Epithelial cell of proximal tubule (primary cell): ENCODE measurements at regions not wholly inside any gene's neighbourhood (a gene's known extent, or its start where the extent isn't known, plus 50 kb on each side); places are given as distances from the start of the nearest gene placed in this dataset.

ENCODE experiments used
- DNase-seq: peaks from one replicate; pipeline ENCODE4 v3.0.0-alpha.2; 2011; ENCODE audit warnings: low read depth
- H3K4me3 ChIP-seq: 2 replicates; pipeline ENCODE4 v1.5.1; 2011; ENCODE audit warnings: low read depth, mild to moderate bottlenecking, low read length
- TF ChIP-seq, protein P1 (sequence below): conservative IDR thresholded peaks from 2 replicates; pipeline ENCODE4 v1.5.1; 2012; ENCODE audit warnings: low read depth, mild to moderate bottlenecking, low read length

DNA sequence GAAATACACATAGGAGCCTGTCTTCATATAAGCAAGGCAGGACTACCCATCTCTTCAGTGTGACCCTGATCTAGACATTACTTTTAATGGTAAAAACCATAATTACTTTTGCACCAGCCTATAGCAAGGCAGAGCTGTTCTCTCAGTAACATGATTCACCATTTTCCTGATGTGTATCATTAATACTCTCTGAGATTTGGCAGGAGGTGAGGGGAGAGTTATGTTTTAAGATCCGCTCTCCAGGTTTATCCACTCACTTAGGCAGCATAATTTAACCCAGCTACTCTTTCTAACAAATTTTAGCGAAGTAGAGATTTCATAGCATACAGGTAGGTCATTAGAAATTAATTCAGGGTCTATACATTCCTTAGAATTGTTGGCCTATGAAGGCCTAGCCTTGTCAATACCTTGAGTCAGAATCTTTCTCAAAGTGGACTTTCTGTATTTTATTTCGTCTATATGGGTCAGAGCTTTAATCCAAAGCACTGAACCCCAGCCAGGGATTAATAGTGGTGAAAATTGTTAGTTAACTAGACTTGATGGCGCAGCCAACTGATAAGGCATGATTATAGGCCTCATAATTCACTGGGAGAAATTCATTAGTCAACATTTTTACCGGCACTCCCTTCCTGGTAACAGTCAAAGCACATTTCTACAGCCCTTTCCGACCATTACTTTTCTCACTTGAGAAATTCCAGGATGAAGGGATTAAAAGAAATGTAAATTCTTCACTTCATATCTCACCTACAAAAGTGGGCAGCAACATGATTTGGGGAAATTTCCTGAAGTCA is 955.1 kb downstream of the DIAPH3 start:
- DNase-seq: no peak
- H3K4me3 ChIP-seq: no peak overlapping the region
- TF ChIP-seq, protein P1, sequence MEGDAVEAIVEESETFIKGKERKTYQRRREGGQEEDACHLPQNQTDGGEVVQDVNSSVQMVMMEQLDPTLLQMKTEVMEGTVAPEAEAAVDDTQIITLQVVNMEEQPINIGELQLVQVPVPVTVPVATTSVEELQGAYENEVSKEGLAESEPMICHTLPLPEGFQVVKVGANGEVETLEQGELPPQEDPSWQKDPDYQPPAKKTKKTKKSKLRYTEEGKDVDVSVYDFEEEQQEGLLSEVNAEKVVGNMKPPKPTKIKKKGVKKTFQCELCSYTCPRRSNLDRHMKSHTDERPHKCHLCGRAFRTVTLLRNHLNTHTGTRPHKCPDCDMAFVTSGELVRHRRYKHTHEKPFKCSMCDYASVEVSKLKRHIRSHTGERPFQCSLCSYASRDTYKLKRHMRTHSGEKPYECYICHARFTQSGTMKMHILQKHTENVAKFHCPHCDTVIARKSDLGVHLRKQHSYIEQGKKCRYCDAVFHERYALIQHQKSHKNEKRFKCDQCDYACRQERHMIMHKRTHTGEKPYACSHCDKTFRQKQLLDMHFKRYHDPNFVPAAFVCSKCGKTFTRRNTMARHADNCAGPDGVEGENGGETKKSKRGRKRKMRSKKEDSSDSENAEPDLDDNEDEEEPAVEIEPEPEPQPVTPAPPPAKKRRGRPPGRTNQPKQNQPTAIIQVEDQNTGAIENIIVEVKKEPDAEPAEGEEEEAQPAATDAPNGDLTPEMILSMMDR: no peak

DNA sequence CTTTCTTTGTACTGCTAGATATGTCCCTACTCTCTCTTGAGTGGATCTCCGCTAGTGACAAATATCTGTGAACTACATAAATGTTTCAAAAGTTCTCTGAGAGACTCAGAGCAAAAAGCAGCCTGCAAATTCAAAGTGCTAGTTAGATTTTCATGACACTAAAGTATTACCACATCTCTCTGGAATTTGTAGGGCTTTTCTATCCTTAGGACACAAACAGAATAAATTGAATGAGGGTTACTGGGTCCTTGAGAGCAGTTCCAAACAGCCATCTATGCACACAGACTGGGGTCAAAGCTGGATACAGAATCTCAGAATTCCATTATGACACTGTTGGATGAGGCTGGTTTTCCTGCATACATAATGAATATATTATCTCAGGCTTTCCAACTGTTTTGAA is 953.2 kb downstream of the DIAPH3 start:
- TF ChIP-seq, protein P1: no peak
- DNase-seq: no peak
- H3K4me3 ChIP-seq: no peak overlapping the region

DNA sequence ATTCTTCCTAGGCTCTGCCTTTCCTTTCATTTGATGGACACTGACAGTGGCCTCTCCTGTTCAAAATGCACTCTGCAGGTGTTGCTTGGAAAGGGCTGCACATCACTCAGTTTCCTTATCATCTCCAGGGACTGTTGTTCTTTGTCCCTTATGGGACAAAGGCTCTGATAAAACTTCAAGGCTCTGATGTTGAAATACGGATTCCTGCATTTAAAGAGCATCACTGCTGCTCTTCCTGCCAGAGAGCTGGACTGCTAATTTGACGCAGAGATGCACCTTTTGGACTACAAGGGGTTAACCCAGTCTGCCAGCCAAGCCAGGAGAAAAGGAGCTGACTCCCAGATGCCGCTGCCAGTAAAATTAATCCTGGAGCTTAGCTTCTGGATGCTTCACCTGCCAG is 952.1 kb downstream of the DIAPH3 start:
- no peak overlapping the region for H3K4me3 ChIP-seq
- TF ChIP-seq, protein P1: no peak
- DNase-seq: no peak

DNA sequence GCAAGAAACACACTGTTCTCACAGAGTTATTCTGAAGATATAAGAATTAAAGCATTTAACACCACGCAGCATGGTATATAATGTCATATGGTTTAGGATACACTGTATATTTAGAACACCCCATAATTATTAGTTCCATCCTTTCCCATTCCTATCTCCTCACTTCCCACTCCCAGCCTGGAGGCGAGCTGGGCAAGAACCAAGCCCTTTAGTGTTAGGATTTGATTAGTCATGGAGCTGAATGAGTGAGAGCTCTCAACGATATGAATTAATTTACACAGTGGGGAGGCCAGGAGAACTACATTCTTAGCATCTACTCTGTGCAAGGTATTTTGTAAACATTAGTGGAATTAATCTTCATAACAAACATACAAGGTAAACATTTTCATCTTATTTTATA is 934.3 kb downstream of the DIAPH3 start:
- TF ChIP-seq, protein P1: no peak
- no peak for DNase-seq

DNA sequence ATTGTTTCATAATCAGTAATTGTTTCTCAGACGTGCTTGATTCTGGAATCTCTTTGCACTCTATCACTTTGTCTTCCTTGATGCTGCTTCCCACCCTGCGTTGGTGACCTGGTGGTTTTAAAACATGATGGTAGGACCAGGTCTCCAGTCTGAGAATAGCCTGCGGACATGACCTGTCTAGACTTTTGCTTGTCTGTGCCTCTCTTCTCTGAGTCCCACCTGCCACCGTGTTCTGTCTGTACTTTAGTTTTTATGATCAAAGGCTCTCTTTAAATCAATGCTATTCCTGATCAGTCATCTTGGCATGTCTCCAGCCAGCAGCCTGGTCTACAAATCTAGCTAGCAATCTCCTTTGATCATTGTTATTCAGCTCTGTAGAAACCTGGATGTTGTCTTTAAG is 933.9 kb downstream of the DIAPH3 start:
- no peak overlapping the region for H3K4me3 ChIP-seq
- no peak for DNase-seq
- TF ChIP-seq, protein P1: no peak

More for the DNA sequence above, 934.3 kb downstream of the DIAPH3 start:
- no peak overlapping the region for H3K4me3 ChIP-seq

DNA sequence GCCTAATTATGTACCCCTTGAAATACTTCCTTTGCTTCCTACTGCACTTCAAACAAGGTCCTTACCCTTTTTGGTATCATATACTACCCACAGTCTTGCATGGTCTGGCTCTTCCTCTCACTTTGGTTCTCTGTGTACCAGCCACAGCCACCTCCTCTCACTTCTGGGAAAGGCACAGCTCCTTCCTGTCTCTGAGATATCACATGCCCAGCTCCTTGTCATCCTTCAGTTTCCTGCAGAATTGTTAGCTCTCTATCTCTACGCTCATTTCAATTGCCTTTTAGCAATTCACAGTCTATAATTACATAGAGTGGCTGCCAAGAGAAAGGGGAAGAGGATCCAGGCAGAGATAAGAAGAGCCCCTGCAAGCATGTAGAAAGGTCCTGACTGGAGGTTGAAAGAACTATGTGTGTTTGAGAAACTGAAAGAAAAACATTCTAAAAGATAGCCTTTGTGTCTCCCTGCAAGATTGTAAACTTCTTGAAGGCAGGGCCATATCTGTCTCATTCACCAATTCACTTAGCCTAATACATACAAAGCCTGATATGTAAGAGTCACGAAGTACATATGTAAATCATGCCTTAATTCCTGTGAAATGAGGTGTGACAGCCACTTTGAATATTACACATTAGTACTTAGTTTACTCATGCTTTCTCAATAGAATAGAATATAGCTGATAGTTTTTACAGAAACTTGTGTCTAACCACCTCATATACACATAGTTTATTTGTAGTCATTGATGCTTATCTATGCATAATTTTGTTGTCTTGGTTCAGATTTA is 933.1 kb downstream of the DIAPH3 start:
- TF ChIP-seq, protein P1: no peak
- DNase-seq: no peak
- H3K4me3 ChIP-seq: no peak overlapping the region
